ENCODE measurements at regions not wholly inside any gene's neighbourhood (a gene's known extent, or its start where the extent isn't known, plus 50 kb on each side); places are given as distances from the start of the nearest gene placed in this dataset.

DNA sequence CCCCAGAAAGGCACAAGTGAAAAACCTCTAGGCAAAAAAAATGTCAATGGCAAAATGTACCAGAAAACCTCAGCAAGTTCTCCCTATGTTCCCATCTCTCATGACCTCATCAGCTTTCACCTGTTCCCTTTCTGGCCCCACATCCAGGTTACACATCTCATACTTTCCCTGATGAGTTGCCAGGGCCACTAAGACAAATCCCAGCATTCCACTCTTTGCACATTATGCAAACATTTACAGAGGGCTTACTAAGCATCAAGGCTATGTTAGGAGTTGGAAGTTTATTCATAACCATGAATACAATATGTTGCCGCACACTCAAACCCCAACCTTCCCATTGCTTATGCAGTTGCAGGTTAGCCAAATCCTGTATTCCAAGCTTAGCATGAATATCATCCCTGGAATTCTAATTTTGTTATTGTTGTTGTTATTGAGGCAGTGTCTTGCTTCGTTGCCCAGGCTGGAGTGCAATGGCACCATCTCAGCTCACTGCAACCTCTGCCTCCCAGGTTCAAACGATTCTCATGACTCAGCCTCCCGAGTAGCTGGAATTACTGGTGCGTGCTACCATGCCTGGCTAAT is 129.3 kb upstream of the UBE2E2 start:
- TF ChIP-seq NR1H2 (CRISPR knock-in tag; IDR thresholded peaks at IDR 0.05): no peak
- TF ChIP-seq, protein P1, sequence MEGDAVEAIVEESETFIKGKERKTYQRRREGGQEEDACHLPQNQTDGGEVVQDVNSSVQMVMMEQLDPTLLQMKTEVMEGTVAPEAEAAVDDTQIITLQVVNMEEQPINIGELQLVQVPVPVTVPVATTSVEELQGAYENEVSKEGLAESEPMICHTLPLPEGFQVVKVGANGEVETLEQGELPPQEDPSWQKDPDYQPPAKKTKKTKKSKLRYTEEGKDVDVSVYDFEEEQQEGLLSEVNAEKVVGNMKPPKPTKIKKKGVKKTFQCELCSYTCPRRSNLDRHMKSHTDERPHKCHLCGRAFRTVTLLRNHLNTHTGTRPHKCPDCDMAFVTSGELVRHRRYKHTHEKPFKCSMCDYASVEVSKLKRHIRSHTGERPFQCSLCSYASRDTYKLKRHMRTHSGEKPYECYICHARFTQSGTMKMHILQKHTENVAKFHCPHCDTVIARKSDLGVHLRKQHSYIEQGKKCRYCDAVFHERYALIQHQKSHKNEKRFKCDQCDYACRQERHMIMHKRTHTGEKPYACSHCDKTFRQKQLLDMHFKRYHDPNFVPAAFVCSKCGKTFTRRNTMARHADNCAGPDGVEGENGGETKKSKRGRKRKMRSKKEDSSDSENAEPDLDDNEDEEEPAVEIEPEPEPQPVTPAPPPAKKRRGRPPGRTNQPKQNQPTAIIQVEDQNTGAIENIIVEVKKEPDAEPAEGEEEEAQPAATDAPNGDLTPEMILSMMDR (IDR thresholded peaks at IDR 0.05): no peak

All from WTC11 (cell line).